ENCODE measurements at regions not wholly inside any gene's neighbourhood (a gene's known extent, or its start where the extent isn't known, plus 50 kb on each side); places are given as distances from the start of the nearest gene placed in this dataset.

DNA sequence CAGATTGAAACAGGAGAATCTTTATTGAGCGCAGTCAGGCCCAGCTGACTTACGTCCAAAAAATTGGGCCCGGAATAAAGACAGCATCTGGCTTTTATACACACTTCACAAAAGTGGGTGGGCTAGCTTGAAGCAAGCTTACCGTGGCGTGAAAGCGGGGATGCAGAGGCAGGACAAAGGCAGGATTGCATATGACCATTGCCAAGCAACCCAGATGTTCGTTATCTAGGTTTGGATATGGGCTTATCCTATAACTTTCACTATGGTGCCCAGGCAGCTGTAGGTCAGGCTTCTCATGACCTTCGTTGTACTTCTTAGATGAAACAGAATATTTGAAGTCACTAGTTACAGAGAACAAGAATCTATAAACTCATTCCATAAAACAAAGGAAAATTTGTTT is 1575.6 kb upstream of the RAG2 start:
- intact Hi-C loops (cut with DNase I), result no loop called here
- DNase-seq, result no peak
- Histone ChIP-seq H3K36me3 (no peaks in the 10 kb centered on the region), H3K27me3 (no peaks in the 10 kb centered on the region), H3K9me3 (no peaks in the 10 kb centered on the region), H3K4me1 (no peaks in the 10 kb centered on the region), H3K27ac (no peak overlapping the region), H3K4me3 (replicated peaks in 1 of 3) (no peak overlapping the region)
- TF ChIP-seq, protein P1, sequence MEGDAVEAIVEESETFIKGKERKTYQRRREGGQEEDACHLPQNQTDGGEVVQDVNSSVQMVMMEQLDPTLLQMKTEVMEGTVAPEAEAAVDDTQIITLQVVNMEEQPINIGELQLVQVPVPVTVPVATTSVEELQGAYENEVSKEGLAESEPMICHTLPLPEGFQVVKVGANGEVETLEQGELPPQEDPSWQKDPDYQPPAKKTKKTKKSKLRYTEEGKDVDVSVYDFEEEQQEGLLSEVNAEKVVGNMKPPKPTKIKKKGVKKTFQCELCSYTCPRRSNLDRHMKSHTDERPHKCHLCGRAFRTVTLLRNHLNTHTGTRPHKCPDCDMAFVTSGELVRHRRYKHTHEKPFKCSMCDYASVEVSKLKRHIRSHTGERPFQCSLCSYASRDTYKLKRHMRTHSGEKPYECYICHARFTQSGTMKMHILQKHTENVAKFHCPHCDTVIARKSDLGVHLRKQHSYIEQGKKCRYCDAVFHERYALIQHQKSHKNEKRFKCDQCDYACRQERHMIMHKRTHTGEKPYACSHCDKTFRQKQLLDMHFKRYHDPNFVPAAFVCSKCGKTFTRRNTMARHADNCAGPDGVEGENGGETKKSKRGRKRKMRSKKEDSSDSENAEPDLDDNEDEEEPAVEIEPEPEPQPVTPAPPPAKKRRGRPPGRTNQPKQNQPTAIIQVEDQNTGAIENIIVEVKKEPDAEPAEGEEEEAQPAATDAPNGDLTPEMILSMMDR (IDR thresholded peaks at IDR 0.05), result no peak
- no peak for TF ChIP-seq POLR2A (IDR thresholded peaks at IDR 0.05)
- WGBS, 2 donors, result 88 to 89% methylated on average over 8 of the region's 8 CpGs

GRCh38 chr11:38169286-38169685 is 1571.2 kb upstream of the RAG2 start:
- Histone ChIP-seq H3K4me1 (no peaks in the 10 kb centered on the region), H3K27me3 (no peaks in the 10 kb centered on the region), H3K9me3 (no peaks in the 10 kb centered on the region), H3K36me3 (no peaks in the 10 kb centered on the region), H3K4me3 (replicated peaks in 1 of 3) (no peak overlapping the region), H3K27ac (no peak overlapping the region)
- DNase-seq, result no peak
- intact Hi-C loops (cut with DNase I), result no loop called here
- 55 to 59% methylated on average over 1 of the region's 1 CpG for WGBS, 2 donors
- TF ChIP-seq, protein P1 (IDR thresholded peaks at IDR 0.05), result no peak
- TF ChIP-seq POLR2A (IDR thresholded peaks at IDR 0.05), result no peak

- Histone ChIP-seq H3K4me3 (replicated peaks in 1 of 3) (no peak overlapping the region), H3K27me3 (no peaks in the 10 kb centered on the region), H3K36me3 (no peaks in the 10 kb centered on the region), H3K27ac (no peak overlapping the region), H3K9me3 (no peaks in the 10 kb centered on the region), H3K4me1 (no peaks in the 10 kb centered on the region)
- intact Hi-C loops (cut with DNase I), result no loop called here
- TF ChIP-seq, protein P1 (IDR thresholded peaks at IDR 0.05), result no peak
- no peak for TF ChIP-seq POLR2A (IDR thresholded peaks at IDR 0.05)
- no peak for DNase-seq
Observed at GRCh38 chr11:38163526-38163925, 1565.5 kb upstream of the RAG2 start.

GRCh38 chr11:38160433-38160832 is 1562.4 kb upstream of the RAG2 start:
- Histone ChIP-seq H3K27ac (no peak overlapping the region), H3K4me1 (no peaks in the 10 kb centered on the region), H3K36me3 (no peaks in the 10 kb centered on the region), H3K4me3 (replicated peaks in 1 of 3) (no peak overlapping the region), H3K27me3 (no peaks in the 10 kb centered on the region), H3K9me3 (no peaks in the 10 kb centered on the region)
- TF ChIP-seq, protein P1 (IDR thresholded peaks at IDR 0.05), result no peak
- TF ChIP-seq POLR2A (IDR thresholded peaks at IDR 0.05), result no peak
- no peak for DNase-seq
- intact Hi-C loops (cut with DNase I), result no loop called here

- 82 to 84% methylated on average over 2 of the region's 2 CpGs for WGBS, 2 donors
- TF ChIP-seq POLR2A (IDR thresholded peaks at IDR 0.05), result no peak
- TF ChIP-seq, protein P1 (IDR thresholded peaks at IDR 0.05), result no peak
- DNase-seq, result no peak
- H3K36me3 ChIP-seq, result no peaks in the 10 kb centered on the region
- no peaks in the 10 kb centered on the region for H3K4me1 ChIP-seq
- no peak overlapping the region for H3K27ac ChIP-seq
- no peaks in the 10 kb centered on the region for H3K9me3 ChIP-seq
- no peaks in the 10 kb centered on the region for H3K27me3 ChIP-seq
- H3K4me3 ChIP-seq (replicated peaks in 1 of 3), result no peak overlapping the region
- intact Hi-C loops (cut with DNase I), result no loop called here
Observed at GRCh38 chr11:38159038-38159437, 1561.0 kb upstream of the RAG2 start.
